Common myeloid progenitor, CD34-positive (primary cell): ENCODE measurements at regions not wholly inside any gene's neighbourhood (a gene's known extent, or its start where the extent isn't known, plus 50 kb on each side); places are given as distances from the start of the nearest gene placed in this dataset.
"Not testable (repeated sequence)": the region's sequence is repeated elsewhere in the genome, so short reads cannot be mapped to it uniquely, and the experiment has no call there.

ENCODE experiments used
- CTCF ChIA-PET: fragments of 350-600 bp; sonication (Branson Sonifier 250); formaldehyde crosslinking; loops from one replicate; lab custom pipeline; 2021; ENCODE audit warnings: antibody characterized with exemption; lab: Charles Lee
- POLR2A ChIA-PET: fragments of 350-600 bp; sonication (Branson Sonifier 250); formaldehyde crosslinking; loops from one replicate; lab custom pipeline; 2021; ENCODE audit warnings: antibody characterized with exemption; lab: Charles Lee
- DNase-seq, 3 donors: peaks; one replicate each; pipeline versions ENCODE4 v3.0.0 to v3.0.0-alpha.2; 2013
- H3K27ac ChIP-seq, 2 experiments: 1 replicate in 1 of 2; 2 replicates in 1 of 2; pipeline ENCODE4 v1.7.0; 2013; ENCODE audit warnings: inconsistent platforms in 2 of 2, low read length in 2 of 2, mild to moderate bottlenecking in 2 of 2, low read depth in 1 of 2, moderate library complexity in 1 of 2; ENCODE audit not compliant: severe bottlenecking in 2 of 2, insufficient read depth in 1 of 2, poor library complexity in 1 of 2
- H3K27me3 ChIP-seq, 5 experiments: replicated peaks in 2 of 5; 1 replicate in 3 of 5; 2 replicates in 2 of 5; pipeline versions ENCODE4 v1.6.1 to v1.7.0; 2013; ENCODE audit warnings: low read length in 4 of 5, mild to moderate bottlenecking in 2 of 5, moderate library complexity in 2 of 5, inconsistent platforms in 1 of 5; ENCODE audit not compliant: insufficient read depth in 5 of 5, control insufficient read depth in 4 of 5
- H3K36me3 ChIP-seq, 4 experiments: 1 replicate in 2 of 4; 2 replicates in 2 of 4; pipeline versions ENCODE4 v1.6.1 to v1.7.0; 2013; ENCODE audit warnings: low read length in 3 of 4, control low read depth in 1 of 4, mild to moderate bottlenecking in 1 of 4; ENCODE audit not compliant: control insufficient read depth in 4 of 4, insufficient read depth in 4 of 4
- H3K4me1 ChIP-seq, 4 experiments: 1 replicate in 3 of 4; 2 replicates in 1 of 4; pipeline versions ENCODE4 v1.6.1 to v1.7.1; 2013; ENCODE audit warnings: low read length in 3 of 4, mild to moderate bottlenecking in 3 of 4, control low read depth in 1 of 4, inconsistent platforms in 1 of 4, moderate library complexity in 1 of 4; ENCODE audit not compliant: control insufficient read depth in 4 of 4, insufficient read depth in 4 of 4; ENCODE audit errors: control extremely low read depth in 1 of 4
- H3K4me3 ChIP-seq, 7 experiments: 1 replicate in 4 of 7; 2 replicates in 3 of 7; pipeline versions ENCODE4 v1.5.1 to v1.7.0; 2013; ENCODE audit warnings: mild to moderate bottlenecking in 7 of 7, low read length in 6 of 7, moderate library complexity in 6 of 7, inconsistent platforms in 2 of 7, low read depth in 2 of 7, control low read depth in 1 of 7; ENCODE audit not compliant: insufficient read depth in 4 of 7, control insufficient read depth in 1 of 7; ENCODE audit errors: extremely low read depth in 1 of 7
- H3K9me3 ChIP-seq, 5 experiments: 1 replicate in 4 of 5; 2 replicates in 1 of 5; pipeline versions ENCODE4 v1.6.1 to v1.7.1; 2013; ENCODE audit warnings: low read length in 4 of 5, mild to moderate bottlenecking in 2 of 5, inconsistent platforms in 1 of 5, low read depth in 1 of 5, moderate library complexity in 1 of 5; ENCODE audit not compliant: control insufficient read depth in 4 of 5, insufficient read depth in 2 of 5; ENCODE audit errors: control extremely low read depth in 1 of 5
- WGBS: methylation state at CpG from one replicate; pipeline ENCODE4 v1.1.5; 2013; ENCODE audit not compliant: insufficient coverage; 5-methylcytosine and 5-hydroxymethylcytosine counted together

- WGBS: 97% methylated on average over 6 of the region's 9 CpGs
- H3K9me3 ChIP-seq, H3K27ac ChIP-seq, CTCF ChIA-PET, H3K27me3 ChIP-seq, H3K4me1 ChIP-seq, DNase-seq, H3K4me3 ChIP-seq, POLR2A ChIA-PET, H3K36me3 ChIP-seq: not testable (repeated sequence)
Observed at GRCh38 chr14:48258703-48259102, 583.3 kb upstream of the MDGA2 start.

GRCh38 chr14:48253020-48253419, 577.6 kb upstream of the MDGA2 start:
- Histone ChIP-seq H3K27ac (no peak overlapping the region), H3K4me1 (peaks cover 0 to 9% (median under 1%) of the 10 kb centered on the region in 4 experiments), H3K9me3 (no peaks in the 10 kb centered on the region), H3K27me3 (no peaks in the 10 kb centered on the region), H3K36me3 (no peaks in the 10 kb centered on the region), H3K4me3 (no peak overlapping the region)
- ChIA-PET CTCF (no interaction called here), POLR2A (no interaction called here)
- no peak for DNase-seq
- WGBS: 92% methylated on average over 2 of the region's 4 CpGs

GRCh38 chr14:48251290-48251689, 575.9 kb upstream of the MDGA2 start:
- Histone ChIP-seq H3K27me3 (no peaks in the 10 kb centered on the region), H3K27ac (no peak overlapping the region), H3K4me1 (peaks cover 0 to 12% (median under 1%) of the 10 kb centered on the region in 4 experiments), H3K4me3 (no peak overlapping the region), H3K36me3 (no peaks in the 10 kb centered on the region), H3K9me3 (no peaks in the 10 kb centered on the region)
- WGBS: no CpG with 5 or more reads among the region's 5 CpGs
- ChIA-PET POLR2A (no interaction called here), CTCF (no interaction called here)
- peak in 2 of 3 donors; percentile 28 to 64 for DNase-seq

GRCh38 chr14:48250575-48250974, 575.2 kb upstream of the MDGA2 start:
- ChIA-PET POLR2A (no interaction called here), CTCF (no interaction called here)
- H3K36me3 ChIP-seq: no peaks in the 10 kb centered on the region
- H3K4me1 ChIP-seq: peaks cover 0 to 12% (median under 1%) of the 10 kb centered on the region in 4 experiments
- no peak overlapping the region for H3K27ac ChIP-seq
- no peak for DNase-seq
- H3K27me3 ChIP-seq: no peaks in the 10 kb centered on the region
- H3K4me3 ChIP-seq: no peak overlapping the region
- WGBS: 100% methylated on average over 1 of the region's 5 CpGs
- H3K9me3 ChIP-seq: no peaks in the 10 kb centered on the region

GRCh38 chr14:48247977-48248376, 572.6 kb upstream of the MDGA2 start:
- Histone ChIP-seq H3K27me3 (no peaks in the 10 kb centered on the region), H3K9me3 (no peaks in the 10 kb centered on the region), H3K4me3 (no peak overlapping the region), H3K4me1 (peaks cover 0 to 12% (median under 1%) of the 10 kb centered on the region in 4 experiments), H3K27ac (no peak overlapping the region), H3K36me3 (no peaks in the 10 kb centered on the region)
- ChIA-PET CTCF (no interaction called here), POLR2A (no interaction called here)
- no peak for DNase-seq
- WGBS: 20% methylated on average over 1 of the region's 2 CpGs

- Histone ChIP-seq H3K9me3 (peaks cover 0 to 1% (median 0%) of the 10 kb centered on the region in 5 experiments), H3K36me3 (no peaks in the 10 kb centered on the region), H3K27me3 (no peaks in the 10 kb centered on the region), H3K27ac (no peak overlapping the region), H3K4me1 (peaks cover 0 to 3% (median 0%) of the 10 kb centered on the region in 4 experiments), H3K4me3 (no peak overlapping the region)
- POLR2A ChIA-PET: no interaction called here
- WGBS: 90% methylated on average over 2 of the region's 3 CpGs
- DNase-seq: no peak
- CTCF ChIA-PET: no interaction called here
Observed at GRCh38 chr14:48243900-48244299, 568.5 kb upstream of the MDGA2 start.

GRCh38 chr14:48229091-48229490, 553.7 kb upstream of the MDGA2 start:
- Histone ChIP-seq H3K9me3 (peaks cover 0 to 3% (median 0%) of the 10 kb centered on the region in 5 experiments), H3K36me3 (no peaks in the 10 kb centered on the region), H3K4me3 (no peak overlapping the region), H3K4me1 (no peaks in the 10 kb centered on the region), H3K27me3 (no peaks in the 10 kb centered on the region), H3K27ac (no peak overlapping the region)
- CTCF ChIA-PET: no interaction called here
- POLR2A ChIA-PET: no interaction called here
- no peak for DNase-seq
